Right lobe of liver (tissue), 4 donors: ENCODE measurements at regions not wholly inside any gene's neighbourhood (a gene's known extent, or its start where the extent isn't known, plus 50 kb on each side); places are given as distances from the start of the nearest gene placed in this dataset.

ENCODE experiments used
- POLR2A ChIP-seq: fragments of 450-650 bp; IDR thresholded peaks from one replicate; pipeline ENCODE4 v1.6.1; 2017; ENCODE audit warnings: antibody characterized with exemption, mild to moderate bottlenecking
- TF ChIP-seq, protein P1 (sequence below), 4 donors: fragments of 200-600 bp in 3 of 4; fragments of 450-650 bp in 1 of 4; IDR thresholded peaks; one replicate each; pipeline versions ENCODE4 v1.5.1 to v1.8.0; 2016 to 2022; ENCODE audit warnings: antibody characterized with exemption in 4 of 4, mild to moderate bottlenecking in 2 of 4
- donor health status: DM: no; HTN: no; CAD: no.
- donor health status: DM: no; HTN: no; CAD: no.
- donor health status: DM: no; HTN: yes; CAD: no.

DNA sequence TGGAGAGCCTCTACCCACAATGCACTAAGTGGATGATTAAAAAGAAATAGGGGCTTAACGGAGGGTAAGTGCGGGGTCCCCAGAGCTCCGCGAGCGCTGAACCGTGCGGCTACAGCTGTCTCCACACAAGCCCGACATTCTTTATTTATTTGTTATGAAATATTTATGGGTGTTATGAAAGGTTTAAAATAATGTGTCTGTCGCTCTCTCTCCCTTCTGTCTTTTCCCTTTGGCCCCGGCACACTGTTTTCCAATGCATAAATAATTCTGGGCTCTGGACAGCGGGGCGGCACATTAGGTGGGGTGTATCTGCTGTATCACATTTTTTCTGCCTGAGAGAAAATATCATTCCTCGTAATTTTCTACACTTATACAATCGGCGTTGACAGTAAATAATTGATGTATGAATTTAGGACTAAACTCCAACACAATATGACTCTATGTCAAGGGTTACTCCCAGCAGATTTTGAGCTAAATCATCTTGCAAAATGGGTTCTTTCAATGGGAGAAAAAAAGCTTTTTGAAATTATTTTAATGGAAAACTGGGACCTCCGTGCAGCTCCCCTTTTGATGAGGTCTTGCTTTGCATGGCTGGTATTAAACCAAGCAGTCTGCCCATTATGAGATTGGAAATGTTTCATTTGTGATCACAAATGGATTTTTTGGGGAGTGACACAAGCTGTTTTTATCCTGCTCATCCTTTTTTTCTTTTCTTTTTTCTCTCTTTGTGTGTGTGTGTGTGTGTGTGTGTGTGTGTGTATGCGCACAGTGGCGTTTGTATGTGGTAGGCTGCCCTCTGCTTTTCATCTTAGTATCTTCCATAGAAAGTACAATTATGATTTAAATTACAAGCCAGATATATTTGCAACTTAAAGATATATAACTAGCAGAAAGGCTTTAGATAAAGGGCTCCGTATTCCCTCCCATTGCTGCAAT is 370.6 kb upstream of the IRX4 start:
- TF ChIP-seq, protein P1, sequence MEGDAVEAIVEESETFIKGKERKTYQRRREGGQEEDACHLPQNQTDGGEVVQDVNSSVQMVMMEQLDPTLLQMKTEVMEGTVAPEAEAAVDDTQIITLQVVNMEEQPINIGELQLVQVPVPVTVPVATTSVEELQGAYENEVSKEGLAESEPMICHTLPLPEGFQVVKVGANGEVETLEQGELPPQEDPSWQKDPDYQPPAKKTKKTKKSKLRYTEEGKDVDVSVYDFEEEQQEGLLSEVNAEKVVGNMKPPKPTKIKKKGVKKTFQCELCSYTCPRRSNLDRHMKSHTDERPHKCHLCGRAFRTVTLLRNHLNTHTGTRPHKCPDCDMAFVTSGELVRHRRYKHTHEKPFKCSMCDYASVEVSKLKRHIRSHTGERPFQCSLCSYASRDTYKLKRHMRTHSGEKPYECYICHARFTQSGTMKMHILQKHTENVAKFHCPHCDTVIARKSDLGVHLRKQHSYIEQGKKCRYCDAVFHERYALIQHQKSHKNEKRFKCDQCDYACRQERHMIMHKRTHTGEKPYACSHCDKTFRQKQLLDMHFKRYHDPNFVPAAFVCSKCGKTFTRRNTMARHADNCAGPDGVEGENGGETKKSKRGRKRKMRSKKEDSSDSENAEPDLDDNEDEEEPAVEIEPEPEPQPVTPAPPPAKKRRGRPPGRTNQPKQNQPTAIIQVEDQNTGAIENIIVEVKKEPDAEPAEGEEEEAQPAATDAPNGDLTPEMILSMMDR (IDR thresholded peaks at IDR 0.05) = no peak
- TF ChIP-seq POLR2A = no peak
